K562 (cell line): ENCODE measurements at regions not wholly inside any gene's neighbourhood (a gene's known extent, or its start where the extent isn't known, plus 50 kb on each side); places are given as distances from the start of the nearest gene placed in this dataset.

Experiments used
- ATAC-seq: fragments of 200-7000 bp; cut with Tn5 transposase; 3 replicates; pipeline ENCODE4 v1.9.1; 2020; ENCODE audit warnings: moderate library complexity
- BruUV-seq: library from RNA; stranded (reverse); fragments of 400-500 nt; replicated peaks from 2 replicates; lab custom pipeline; 2021; lab: Mats Ljungman, UMichigan
- CTCF ChIA-PET: fragments of 300-600 bp; formaldehyde crosslinking; extraction: SDS; loops from one replicate; lab custom pipeline; 2021; ENCODE audit warnings: low intra/inter-chr PET ratio; lab: Yijun Ruan, JAX
- POLR2A ChIA-PET: fragments of 300-600, 350-650 bp; sonication (Branson Sonifier 250); formaldehyde crosslinking; extraction: SDS; loops from one replicate; lab custom pipeline; 2021; ENCODE audit warnings: antibody characterized with exemption, inconsistent platforms; lab: Yijun Ruan, JAX
- DNase-seq, 4 experiments: peaks; one replicate each; pipeline versions ENCODE4 v3.0.0 to v3.0.0-alpha.2; 2011 to 2018; ENCODE audit warnings: low spot score in 3 of 4, mixed read lengths in 3 of 4; ENCODE audit errors: extremely low read depth in 1 of 4
- FAIRE-seq: peaks from 2 replicates; lab custom pipeline; 2011; peaks lifted over from hg19 to GRCh38; lab: Jason Lieb, UNC
- H2AFZ ChIP-seq: 2 replicates; pipeline ENCODE4 v1.6.0; 2011; ENCODE audit warnings: low read depth, low read length, control low read depth, inconsistent platforms
- H3K27ac ChIP-seq: fragments of 200-600 bp; 3 replicates; pipeline ENCODE4 v1.8.0; 2011; ENCODE audit warnings: low read depth, mild to moderate bottlenecking, control low read depth, inconsistent platforms, low read length, moderate library complexity, mixed read lengths; ENCODE audit errors: extremely low read depth
- H3K27me3 ChIP-seq, 2 experiments: fragments of 300-600 bp in 1 of 2; 2 replicates in 1 of 2; 3 replicates in 1 of 2; pipeline versions ENCODE4 v1.6.0 to v1.8.0; 2011; ENCODE audit warnings: inconsistent platforms in 2 of 2, low read length in 2 of 2, mild to moderate bottlenecking in 1 of 2, mixed read lengths in 1 of 2, moderate library complexity in 1 of 2; ENCODE audit not compliant: control insufficient read depth in 2 of 2, insufficient read depth in 2 of 2
- H3K36me3 ChIP-seq: fragments of 300-600 bp; 3 replicates; pipeline ENCODE4 v1.8.0; 2011; ENCODE audit warnings: mild to moderate bottlenecking, low read length, inconsistent platforms; ENCODE audit not compliant: control insufficient read depth, insufficient read depth
- H3K4me1 ChIP-seq, 2 experiments: fragments of 200-600 bp in 1 of 2; replicated peaks in 1 of 2; 2 replicates in 1 of 2; 3 replicates in 1 of 2; pipeline versions ENCODE4 v1.5.1 to v1.8.0; 2011; ENCODE audit warnings: inconsistent platforms in 2 of 2, low read length in 2 of 2, mild to moderate bottlenecking in 1 of 2, mixed read lengths in 1 of 2, moderate library complexity in 1 of 2; ENCODE audit not compliant: control insufficient read depth in 2 of 2, insufficient read depth in 2 of 2
- H3K4me2 ChIP-seq: 2 replicates; pipeline ENCODE4 v1.6.1; 2011; ENCODE audit warnings: low read length, control low read depth, inconsistent platforms, mixed read lengths; ENCODE audit not compliant: insufficient read depth
- H3K4me3 ChIP-seq: fragments of 200-600 bp; sonication (generic), shearing (Covaris generic); 2 replicates; pipeline ENCODE4 v1.5.1; 2016; ENCODE audit warnings: control low read depth, inconsistent platforms
- H3K79me2 ChIP-seq: fragments of 200-600 bp; 3 replicates; pipeline ENCODE4 v1.8.0; 2011; ENCODE audit warnings: low read length, inconsistent platforms; ENCODE audit not compliant: control insufficient read depth, insufficient read depth
- H3K9ac ChIP-seq, 2 experiments: 2 replicates each; pipeline versions ENCODE4 v1.6.0 to v1.6.1; 2011; ENCODE audit warnings: low read depth in 2 of 2, low read length in 2 of 2, control low read depth in 1 of 2, inconsistent platforms in 1 of 2, mild to moderate bottlenecking in 1 of 2, mixed read lengths in 1 of 2; ENCODE audit not compliant: insufficient read depth in 1 of 2
- H3K9me1 ChIP-seq: one replicate; pipeline ENCODE4 v1.6.0; 2011; ENCODE audit warnings: inconsistent platforms, mild to moderate bottlenecking, low read length, moderate library complexity; ENCODE audit not compliant: control insufficient read depth, insufficient read depth
- H3K9me3 ChIP-seq: replicated peaks from 2 replicates; pipeline ENCODE4 v1.5.1; 2011; ENCODE audit warnings: low read depth, low read length, inconsistent platforms; ENCODE audit not compliant: control insufficient read depth, insufficient read depth
- H4K20me1 ChIP-seq: replicated peaks from 2 replicates; pipeline ENCODE4 v1.6.1; 2011; ENCODE audit warnings: low read length, inconsistent platforms, mixed read lengths; ENCODE audit not compliant: control insufficient read depth, insufficient read depth
- ARID2 ChIP-seq: fragments of 450-650 bp; IDR thresholded peaks from 2 replicates; pipeline ENCODE4 v1.6.1; 2017; ENCODE audit warnings: antibody characterized with exemption, mild to moderate bottlenecking
- CHD4 ChIP-seq: fragments of 200-600 bp; sonication (generic); IDR thresholded peaks from 3 replicates; pipeline ENCODE4 v1.6.1; 2012; ENCODE audit warnings: low read depth, mild to moderate bottlenecking, mixed read lengths, low read length, inconsistent platforms; ENCODE audit not compliant: insufficient read depth, insufficient replicate concordance, poor library complexity, severe bottlenecking
- HMG20A ChIP-seq: fragments of 450-650 bp; formaldehyde crosslinking; conservative IDR thresholded peaks from 2 replicates; pipeline ENCODE4 v1.4.0; 2020; ENCODE audit warnings: mild to moderate bottlenecking, mixed read lengths
- KAT2B ChIP-seq: IDR thresholded peaks from one replicate; pipeline ENCODE4 v1.6.1; 2012; ENCODE audit warnings: low read depth, mild to moderate bottlenecking, control low read depth, inconsistent platforms, low read length, moderate library complexity
- TEAD2 ChIP-seq: fragments of 450-650 bp; IDR thresholded peaks from 2 replicates; pipeline ENCODE4 v1.6.1; 2016; ENCODE audit warnings: missing genetic modification characterization, control low read depth, missing compliant biosample characterization
- ZBTB5 ChIP-seq: fragments of 450-650 bp; IDR thresholded peaks from 2 replicates; pipeline ENCODE4 v1.6.1; 2017; ENCODE audit warnings: antibody characterized with exemption
- ZKSCAN8 ChIP-seq: fragments of 200-800 bp; sonication (Bioruptor generic); IDR thresholded peaks from 2 replicates; pipeline ENCODE4 v1.6.1; 2016; ENCODE audit warnings: missing genetic modification characterization, missing compliant biosample characterization
- ZMIZ1 ChIP-seq, 2 experiments: fragments of 150-350 bp in 1 of 2; IDR thresholded peaks; 2 replicates each; pipeline ENCODE4 v1.6.1; 2012 to 2016; ENCODE audit warnings: low read depth in 2 of 2, low read length in 2 of 2, mild to moderate bottlenecking in 1 of 2, moderate library complexity in 1 of 2
- ZNF75A ChIP-seq: fragments of 450-650 bp; formaldehyde crosslinking; IDR thresholded peaks from 2 replicates; pipeline ENCODE4 v1.4.0; 2020; ENCODE audit warnings: mild to moderate bottlenecking
- WGBS: fragments of 100-300 bp; shearing (Covaris generic); methylation state at CpG from one replicate; pipeline ENCODE4 v1.1.6; 2016; ENCODE audit warnings: low coverage, mixed read lengths; ENCODE audit not compliant: insufficient coverage; ENCODE audit errors: missing lambda C conversion rate; 5-methylcytosine and 5-hydroxymethylcytosine counted together
- in situ Hi-C: fragments of 300-500 bp; cut with MboI; formaldehyde crosslinking; loops from 4 replicates; pipeline ENCODE4 v1.15.0; 2018; ENCODE audit warnings: inconsistent platforms, mixed read lengths
- intact Hi-C: fragments of 100-400 bp; cut with micrococcal nuclease; formaldehyde crosslinking; loops from 2 replicates; pipeline ENCODE4 v1.14.2; 2022

- no TSS peak for BruUV-seq
- FAIRE-seq (no peak), DNase-seq (no peak), ATAC-seq (no peak)
- Histone ChIP-seq H3K9ac (no peak overlapping the region), H3K79me2 (no peaks in the 10 kb centered on the region), H3K4me2 (no peak overlapping the region), H3K27me3 (no peaks in the 10 kb centered on the region), H3K36me3 (no peaks in the 10 kb centered on the region), H3K9me3 (no peaks in the 10 kb centered on the region), H3K9me1 (no peaks in the 10 kb centered on the region), H2AFZ (no peak overlapping the region), H3K4me1 (no peaks in the 10 kb centered on the region), H3K4me3 (no peak overlapping the region), H3K27ac (no peak overlapping the region), H4K20me1 (no peaks in the 10 kb centered on the region)
- TF ChIP-seq ARID2 (no peak), HMG20A (CRISPR knock-in tag) (no peak), KAT2B (no peak), ZBTB5 (no peak), ZKSCAN8 (CRISPR knock-in tag) (no peak), ZNF75A (no peak), TEAD2 (tag) (no peak), CHD4 (no peak), ZMIZ1 (IDR thresholded peaks at IDR 0.05; ENCODE audit: low read depth in 2 of 2, low read length in 2 of 2) (no peak)
- 2% methylated on average over 3 of the region's 3 CpGs for WGBS
- in situ Hi-C loops = no loop called here
- ChIA-PET POLR2A (no interaction called here), CTCF (no interaction called here)
- intact Hi-C loops = no loop called here
These were observed 220.0 kb downstream of the PCDH18 start for GRCh38 chr4:137312257-137312656.
